GM12892 (cell line): ENCODE measurements at regions not wholly inside any gene's neighbourhood (a gene's known extent, or its start where the extent isn't known, plus 50 kb on each side); places are given as distances from the start of the nearest gene placed in this dataset.

Source experiments
- POLR2A ChIP-seq: IDR thresholded peaks from 2 replicates; pipeline ENCODE4 v1.6.1; 2011; ENCODE audit warnings: low read depth, low read length, control low read depth
- TAF1 ChIP-seq: IDR thresholded peaks from 2 replicates; pipeline ENCODE4 v1.6.1; 2011; ENCODE audit warnings: low read depth, mild to moderate bottlenecking, control low read depth, low read length, borderline replicate concordance

- TF ChIP-seq POLR2A: no peak
- no peak for TF ChIP-seq TAF1
Observed at GRCh38 chr17:83187782-83188311, 108.4 kb downstream of the METRNL start.
